ENCODE measurements at regions not wholly inside any gene's neighbourhood (a gene's known extent, or its start where the extent isn't known, plus 50 kb on each side); places are given as distances from the start of the nearest gene placed in this dataset.

GRCh38 chr3:22893101-22893500 is 310.0 kb upstream of the UBE2E2 start:
- no peak for DNase-seq (ENCODE audit: low spot score)

- no peak for DNase-seq (ENCODE audit: low spot score)
Measured at GRCh38 chr3:22893644-22894325, 309.3 kb upstream of the UBE2E2 start.

GRCh38 chr3:22894865-22895264 is 308.3 kb upstream of the UBE2E2 start:
- DNase-seq (ENCODE audit: low spot score) = no peak

GRCh38 chr3:22895671-22896070 is 307.5 kb upstream of the UBE2E2 start:
- DNase-seq (ENCODE audit: low spot score) = no peak

GRCh38 chr3:22898558-22898957 is 304.6 kb upstream of the UBE2E2 start:
- DNase-seq (ENCODE audit: low spot score) = no peak

GRCh38 chr3:22899441-22899840 is 303.7 kb upstream of the UBE2E2 start:
- DNase-seq (ENCODE audit: low spot score) = no peak

- DNase-seq (ENCODE audit: low spot score) = no peak
Measured at GRCh38 chr3:22900296-22900695, 302.8 kb upstream of the UBE2E2 start.

GRCh38 chr3:22901684-22902083 is 301.4 kb upstream of the UBE2E2 start:
- no peak for DNase-seq (ENCODE audit: low spot score)

GRCh38 chr3:22907161-22907780 is 295.9 kb upstream of the UBE2E2 start:
- DNase-seq (ENCODE audit: low spot score) = no peak

GRCh38 chr3:22907796-22908195 is 295.3 kb upstream of the UBE2E2 start:
- no peak for DNase-seq (ENCODE audit: low spot score)

GRCh38 chr3:22908989-22909507 is 294.1 kb upstream of the UBE2E2 start:
- no peak for DNase-seq (ENCODE audit: low spot score)

GRCh38 chr3:22916933-22917332 is 286.2 kb upstream of the UBE2E2 start:
- no peak for DNase-seq (ENCODE audit: low spot score)

- no peak for DNase-seq (ENCODE audit: low spot score)
Measured at GRCh38 chr3:22920006-22920405, 283.1 kb upstream of the UBE2E2 start.

GRCh38 chr3:22922317-22922716 is 280.8 kb upstream of the UBE2E2 start:
- no peak for DNase-seq (ENCODE audit: low spot score)

GRCh38 chr3:22923711-22924110 is 279.4 kb upstream of the UBE2E2 start:
- no peak for DNase-seq (ENCODE audit: low spot score)

- DNase-seq (ENCODE audit: low spot score) = no peak
Measured at GRCh38 chr3:22928216-22929110, 274.7 kb upstream of the UBE2E2 start.

- no peak for DNase-seq (ENCODE audit: low spot score)
Measured at GRCh38 chr3:22933051-22933840, 269.9 kb upstream of the UBE2E2 start.

GRCh38 chr3:22933841-22934116 is 269.3 kb upstream of the UBE2E2 start:
- DNase-seq (ENCODE audit: low spot score) = no peak

- DNase-seq (ENCODE audit: low spot score) = no peak
Measured at GRCh38 chr3:22935040-22935439, 268.1 kb upstream of the UBE2E2 start.

- no peak for DNase-seq (ENCODE audit: low spot score)
Measured at GRCh38 chr3:22937536-22937935, 265.6 kb upstream of the UBE2E2 start.

- no peak for DNase-seq (ENCODE audit: low spot score)
Measured at GRCh38 chr3:22938739-22939138, 264.4 kb upstream of the UBE2E2 start.

- DNase-seq (ENCODE audit: low spot score) = no peak
Measured at GRCh38 chr3:22939349-22939748, 263.8 kb upstream of the UBE2E2 start.
